NCI-H69 (cell line): ENCODE measurements at regions not wholly inside any gene's neighbourhood (a gene's known extent, or its start where the extent isn't known, plus 50 kb on each side); places are given as distances from the start of the nearest gene placed in this dataset.

ENCODE experiments used
- DNase-seq: peaks from one replicate; lab custom pipeline; 2025; lab: John Stamatoyannopoulos, UW

DNA sequence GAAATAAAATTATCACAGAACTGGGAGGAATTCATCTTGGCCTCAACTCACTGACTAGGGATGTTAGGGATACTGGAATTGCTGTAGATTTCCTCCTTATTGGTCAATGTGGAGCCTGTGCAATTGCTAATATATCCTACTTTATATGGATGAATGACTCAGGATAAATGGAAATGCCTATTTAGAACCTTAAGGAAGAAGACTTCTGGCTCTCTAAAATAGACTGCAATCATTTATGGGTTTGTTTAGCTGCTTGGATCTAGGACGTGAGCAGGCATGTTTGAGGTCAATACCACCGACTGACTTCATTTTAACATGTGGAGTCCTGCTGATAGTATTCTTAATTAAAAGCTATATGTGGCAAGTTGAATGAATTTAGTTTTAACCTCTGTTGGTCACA lies 1040.1 kb upstream of the LRRN3 start:
- DNase-seq, result peak; percentile 75

DNA sequence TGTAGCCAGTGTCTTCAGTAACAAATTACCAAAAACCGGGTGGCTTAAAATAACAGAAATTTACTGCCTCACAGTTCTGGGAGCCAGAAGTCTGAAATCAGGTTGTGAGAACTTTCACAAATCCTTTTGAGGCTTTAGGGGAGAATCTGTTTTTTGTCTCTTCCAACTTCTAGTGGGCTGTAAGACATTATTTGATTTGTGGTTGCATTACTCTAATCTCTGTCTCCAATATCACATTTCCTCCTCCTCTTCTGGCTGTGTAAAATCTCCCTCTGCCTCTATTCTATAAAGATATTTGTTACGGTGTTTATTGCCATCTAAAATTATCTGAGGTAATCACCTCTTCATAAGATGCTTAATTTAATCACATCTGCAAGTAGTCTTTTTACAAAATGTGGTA lies 1039.6 kb upstream of the LRRN3 start:
- DNase-seq, result no peak

DNA sequence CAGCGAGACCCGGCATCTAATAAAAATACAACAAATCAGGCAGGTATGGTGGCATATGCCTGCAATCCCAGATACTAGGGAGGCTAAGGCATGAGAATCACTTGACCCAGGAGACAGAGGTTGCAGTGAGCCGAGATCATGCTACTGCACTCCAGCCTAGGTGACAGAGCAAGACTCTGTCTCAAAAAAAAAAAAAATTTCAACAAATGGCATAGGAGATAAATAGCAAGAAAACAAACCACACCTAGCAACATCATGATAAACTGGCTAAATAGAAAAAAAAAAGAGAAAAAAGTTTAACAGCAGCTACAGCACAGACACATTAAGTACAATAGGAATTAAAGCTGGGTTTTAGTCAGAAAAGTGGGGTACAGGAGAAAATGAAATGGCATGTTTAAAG lies 1034.6 kb upstream of the LRRN3 start:
- DNase-seq, result no peak

DNA sequence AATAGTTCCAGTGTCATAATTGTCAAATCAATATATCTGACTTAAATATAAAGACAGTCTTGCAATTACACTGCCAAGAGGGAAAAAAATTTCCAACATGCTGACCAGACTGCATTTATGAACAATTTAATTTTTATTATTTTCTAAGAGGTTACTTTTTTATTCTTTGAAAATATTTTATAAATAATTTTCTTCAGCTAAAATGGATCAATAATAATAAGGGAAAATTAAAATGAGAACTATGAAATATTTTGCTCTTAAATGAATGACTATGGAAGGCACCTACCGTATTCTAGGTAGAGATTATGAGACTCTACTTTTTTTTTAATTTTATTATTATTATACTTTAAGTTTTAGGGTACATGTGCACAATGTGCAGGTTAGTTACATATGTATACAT lies 1032.5 kb upstream of the LRRN3 start:
- no peak for DNase-seq

DNA sequence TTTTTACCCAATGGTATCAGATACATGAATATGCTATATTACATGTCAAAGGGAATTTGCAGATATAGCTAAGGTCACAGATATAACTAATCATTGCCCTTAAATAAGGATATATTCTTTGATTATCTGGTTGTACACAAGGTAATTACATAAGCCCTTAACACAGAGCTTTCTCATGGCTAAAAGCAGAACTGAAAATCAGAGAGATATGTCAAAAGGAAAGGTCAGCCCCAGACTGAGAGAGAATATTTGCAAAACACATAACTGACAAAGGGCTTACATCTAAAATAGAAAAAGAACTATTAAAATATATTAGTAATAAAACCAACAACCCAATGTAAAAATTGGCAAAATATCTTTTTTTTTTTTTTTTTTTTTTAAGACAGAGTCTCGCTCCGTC lies 1029.5 kb upstream of the LRRN3 start:
- no peak for DNase-seq

DNA sequence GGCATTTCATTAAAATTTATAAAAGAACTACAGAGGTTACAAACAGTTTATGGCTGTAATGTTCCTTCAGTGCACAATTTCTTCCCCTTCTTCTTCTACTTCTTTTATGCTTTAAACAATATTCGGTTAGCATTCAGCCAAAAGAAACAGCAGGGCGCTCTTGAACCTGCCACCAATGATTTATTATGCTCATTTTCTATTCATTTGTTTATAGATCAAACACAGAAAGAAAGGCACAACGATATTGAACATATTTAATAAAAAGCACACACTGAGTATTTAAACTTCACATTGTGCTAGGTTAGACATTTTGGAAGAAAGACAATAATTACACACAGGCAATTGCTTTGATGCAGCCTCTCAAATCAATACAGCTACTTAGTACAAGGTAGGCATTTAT lies 1025.8 kb upstream of the LRRN3 start:
- DNase-seq, result peak; percentile 99

DNA sequence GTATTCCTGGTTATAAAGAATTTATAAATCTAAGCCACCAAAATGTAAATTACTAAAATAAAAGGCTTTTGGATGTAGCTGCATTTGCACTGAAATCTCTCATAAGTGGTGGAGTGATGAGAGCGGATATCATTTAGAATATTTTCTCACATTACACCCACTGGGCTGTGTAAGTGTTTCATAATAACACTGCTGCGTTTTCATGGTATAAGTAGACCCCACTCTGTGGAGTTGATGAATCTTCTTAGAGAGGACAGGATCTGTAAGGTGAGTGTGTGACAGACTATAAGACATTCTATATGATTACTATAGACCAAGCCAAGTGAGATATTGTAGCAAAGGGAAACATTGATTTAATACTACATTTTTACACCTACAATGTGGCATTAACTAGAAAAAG lies 1024.1 kb upstream of the LRRN3 start:
- DNase-seq, result peak; percentile 53

DNA sequence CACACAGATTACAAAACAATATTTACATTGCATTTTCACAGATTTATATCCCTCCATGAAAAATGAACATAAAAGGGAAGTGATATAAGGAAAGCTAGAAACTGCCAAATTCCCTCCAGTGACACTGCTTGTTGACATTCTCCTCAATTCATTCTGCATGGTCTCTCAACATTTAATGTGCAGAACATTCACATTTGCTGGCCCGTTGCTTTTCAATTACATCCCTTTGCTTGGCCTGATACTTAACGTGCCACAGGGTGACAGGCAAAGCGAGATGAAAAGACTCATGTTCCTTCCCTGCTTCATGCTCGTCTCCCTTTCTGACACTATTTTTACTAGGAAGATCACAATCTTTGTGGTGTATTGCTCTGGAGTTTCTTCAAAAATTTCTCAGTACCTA lies 1019.7 kb upstream of the LRRN3 start:
- peak; percentile 33 for DNase-seq

DNA sequence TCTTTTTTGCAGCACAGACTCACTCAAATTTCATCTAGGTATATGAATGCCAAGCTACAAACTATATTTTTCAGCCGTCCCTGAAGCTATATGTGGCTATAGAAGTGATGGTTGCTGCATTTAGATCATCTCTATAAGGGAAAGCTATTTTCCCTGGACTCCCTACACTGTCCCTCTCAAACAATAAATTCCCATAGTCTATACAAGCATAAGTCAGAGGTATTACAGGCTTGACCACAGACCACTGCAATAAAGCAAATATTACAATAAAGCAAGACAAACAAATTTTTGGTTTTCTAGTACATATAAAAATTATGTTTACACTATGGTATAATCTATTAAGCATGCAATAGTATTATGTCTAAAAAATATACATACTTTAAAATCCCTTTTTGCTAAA lies 1015.5 kb upstream of the LRRN3 start:
- no peak for DNase-seq

DNA sequence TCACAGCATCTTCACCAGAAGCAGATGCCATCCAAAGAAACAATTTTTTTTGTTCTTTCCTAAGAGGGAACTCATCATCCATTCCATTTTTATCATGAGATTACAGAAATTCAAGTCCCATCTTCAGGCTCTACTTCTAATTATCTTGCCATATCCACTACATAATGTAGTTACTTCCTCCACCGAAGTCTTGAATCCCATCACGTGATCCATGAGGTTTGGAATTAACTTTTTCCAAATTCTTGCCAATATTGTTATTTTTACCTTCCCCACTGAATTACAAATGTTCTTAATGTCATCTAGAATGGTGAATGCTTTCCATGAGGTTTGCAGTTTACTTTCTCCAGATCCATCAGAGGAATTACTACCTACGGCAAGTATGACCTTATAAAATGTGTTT lies 1014.7 kb upstream of the LRRN3 start:
- DNase-seq, result no peak

DNA sequence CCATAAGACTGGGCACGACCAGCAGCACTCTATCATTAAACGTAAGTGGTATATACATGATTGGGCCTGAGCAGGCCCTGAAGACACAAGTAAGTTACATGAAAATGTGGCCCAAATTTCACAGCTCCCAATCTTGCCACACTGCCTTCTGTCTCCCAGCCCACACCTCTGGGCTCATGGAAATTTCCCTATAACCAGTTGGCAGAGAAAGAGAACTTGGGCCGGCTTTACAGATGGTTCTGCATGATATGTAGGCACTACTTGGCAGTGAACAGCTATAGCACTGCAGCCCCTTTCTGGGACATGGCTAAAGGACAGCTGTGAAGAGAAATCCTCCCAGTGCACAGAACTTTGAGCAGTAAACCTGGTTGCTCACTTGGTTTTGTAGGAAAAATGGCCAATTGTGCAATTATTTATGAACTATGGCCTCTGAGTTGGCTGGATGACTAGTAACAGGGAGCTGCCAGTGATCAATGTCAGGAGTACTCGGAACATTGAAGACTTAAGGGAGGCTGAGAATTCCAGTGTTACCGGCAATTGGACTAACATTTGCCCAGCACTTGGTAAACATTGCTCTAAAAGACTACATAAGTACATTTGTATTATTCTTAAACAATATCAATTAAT lies 1006.6 kb upstream of the LRRN3 start:
- no peak for DNase-seq

DNA sequence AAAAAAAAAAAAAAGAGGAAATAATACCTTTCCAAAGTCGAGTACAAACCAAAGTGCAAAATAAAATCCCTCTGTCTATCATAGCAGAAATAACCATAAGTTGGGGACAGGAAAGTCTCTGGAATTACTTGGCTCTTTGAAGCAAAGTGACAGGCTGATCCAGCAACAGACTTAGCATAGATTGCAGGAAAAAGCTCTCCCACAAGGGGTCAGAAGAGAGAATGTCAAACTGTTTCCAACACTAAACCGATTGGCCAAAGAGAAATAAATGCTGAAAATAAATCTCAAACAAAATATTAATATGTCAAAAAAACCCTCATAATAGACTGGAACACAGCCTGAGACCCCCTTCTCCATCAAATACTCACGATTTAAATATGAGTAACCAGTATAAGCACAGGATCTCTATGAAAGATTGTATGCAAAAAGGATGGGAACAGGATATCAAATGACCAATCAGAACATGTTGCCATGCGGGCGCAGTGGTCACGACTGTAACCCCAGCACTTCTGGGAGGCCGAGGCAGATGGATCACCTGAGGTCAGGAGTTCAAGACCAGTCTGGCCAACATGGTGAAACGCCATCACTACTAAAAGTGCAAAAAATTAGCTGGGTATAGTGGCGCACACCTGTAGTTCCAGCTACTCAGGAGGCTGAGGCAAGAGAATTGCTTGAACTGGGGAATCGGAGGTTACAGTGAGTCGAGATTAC lies 1000.7 kb upstream of the LRRN3 start:
- DNase-seq, result peak; percentile 59

DNA sequence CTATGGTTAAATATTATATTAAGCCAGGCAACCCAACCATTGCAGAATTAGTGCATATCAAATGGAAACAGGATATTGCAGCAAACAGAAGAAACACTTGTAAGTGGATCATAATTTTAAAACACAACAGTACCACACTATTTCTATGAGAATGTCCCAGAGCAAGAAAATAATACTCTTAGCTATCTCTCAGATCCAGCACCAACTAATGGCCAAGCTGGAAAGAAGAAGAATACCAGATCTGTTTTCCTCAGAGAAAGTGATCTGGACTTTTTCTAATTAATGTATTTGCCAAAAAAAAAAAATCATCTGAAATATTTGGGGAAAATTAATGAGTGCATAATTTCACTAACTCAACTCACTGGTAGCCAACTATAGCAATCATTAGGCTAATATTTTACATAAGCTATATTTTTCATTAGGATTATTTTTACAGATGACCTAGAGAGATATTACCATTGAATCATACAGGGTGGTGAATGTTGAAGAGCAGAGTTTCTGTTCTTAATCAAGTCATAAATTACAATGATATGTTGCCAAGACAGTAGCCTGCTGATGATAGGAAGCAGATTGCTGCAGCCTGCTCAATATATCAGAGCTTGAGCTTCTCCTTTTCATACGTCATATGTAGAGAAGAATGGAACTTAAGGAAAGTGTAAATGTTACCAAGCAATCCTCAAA lies 995.4 kb upstream of the LRRN3 start:
- no peak for DNase-seq

DNA sequence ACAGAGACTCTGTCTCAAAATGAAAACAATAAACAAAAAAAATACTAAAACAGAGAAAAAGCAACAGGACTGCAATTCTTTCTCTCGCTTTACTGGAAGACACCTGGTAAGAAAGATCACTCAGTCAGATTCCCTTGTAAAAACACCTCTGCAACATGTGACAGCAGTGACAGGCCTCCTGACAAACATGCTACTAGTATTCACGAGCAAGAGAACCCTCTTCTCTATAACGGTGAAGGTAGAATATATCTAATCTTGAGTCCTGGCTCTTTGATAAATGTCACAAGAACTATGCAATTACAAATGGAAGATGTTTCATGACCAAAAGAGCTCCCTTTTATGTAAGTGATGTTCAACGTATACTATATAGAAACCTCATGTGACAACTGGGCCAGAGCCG lies 986.7 kb upstream of the LRRN3 start:
- no peak for DNase-seq

DNA sequence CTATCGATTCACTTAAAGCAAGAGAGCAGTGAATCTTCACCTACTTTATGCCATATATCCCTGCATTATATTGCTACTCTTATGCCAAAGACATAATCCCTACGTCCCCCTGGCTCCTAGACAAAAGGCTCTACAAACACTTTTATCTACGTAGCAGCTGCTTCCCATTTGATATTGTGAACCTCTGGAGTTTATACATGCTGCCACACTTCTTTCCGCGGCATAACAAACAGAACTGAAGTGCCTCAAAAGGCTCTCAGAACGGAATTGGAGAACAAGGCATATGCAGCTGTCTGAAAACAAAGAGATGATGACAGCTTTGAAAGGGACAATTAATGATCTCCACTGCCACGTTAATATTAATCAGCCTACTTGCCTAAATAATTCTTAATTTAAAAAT lies 985.6 kb upstream of the LRRN3 start:
- DNase-seq, result peak; percentile 61

DNA sequence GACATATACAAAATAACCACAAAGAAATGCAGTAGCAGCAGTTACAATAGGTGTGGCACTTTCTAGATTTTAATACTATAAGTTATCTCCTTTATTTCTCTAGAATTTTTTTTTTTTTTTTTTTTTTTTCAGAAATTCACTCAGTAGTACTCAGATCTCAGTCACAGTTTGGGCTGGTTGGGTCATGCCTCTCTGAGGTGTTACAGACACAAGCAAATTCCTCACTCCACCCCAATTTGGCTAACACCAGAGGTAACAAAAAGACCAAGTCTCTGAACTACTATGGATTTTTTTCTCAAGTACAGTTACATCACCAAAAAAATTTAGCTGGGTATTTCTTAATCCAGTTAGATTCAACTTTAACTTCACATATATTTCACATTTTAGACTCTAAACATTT lies 985.1 kb upstream of the LRRN3 start:
- DNase-seq, result no peak

DNA sequence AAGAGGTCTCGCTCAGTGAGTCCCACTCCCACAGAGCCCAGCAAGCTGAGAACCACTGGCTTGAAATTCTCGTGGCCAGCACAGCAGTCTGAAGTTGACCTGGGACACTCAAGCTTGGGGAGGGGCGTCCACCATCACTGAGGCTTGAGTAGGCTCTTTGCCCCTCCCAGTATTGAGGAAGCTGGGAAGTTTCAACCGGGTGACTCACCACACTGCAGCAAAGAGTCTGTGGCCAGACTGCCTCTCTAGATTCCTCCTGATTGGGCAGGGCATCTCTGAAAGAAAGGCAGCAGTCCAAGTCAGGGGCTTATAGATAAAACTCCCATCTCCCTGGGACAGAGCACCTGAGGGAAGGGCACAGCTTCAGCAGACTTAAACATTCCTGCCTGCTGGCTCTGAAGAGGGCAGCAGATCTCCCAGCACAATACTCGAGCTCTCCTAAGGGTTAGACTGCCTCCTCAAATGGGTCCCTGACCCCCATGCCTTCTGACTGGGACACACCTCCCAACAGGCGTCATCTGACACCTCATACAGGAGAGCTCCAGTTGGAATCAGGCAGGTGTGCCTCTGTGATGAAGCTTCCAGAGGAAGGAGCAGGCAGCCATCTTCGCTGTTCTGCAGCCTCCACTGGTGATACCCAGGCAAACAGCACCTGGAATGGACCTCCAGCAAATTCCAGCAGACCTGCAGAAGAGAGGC lies 970.9 kb upstream of the LRRN3 start:
- DNase-seq, result peak; percentile 31

DNA sequence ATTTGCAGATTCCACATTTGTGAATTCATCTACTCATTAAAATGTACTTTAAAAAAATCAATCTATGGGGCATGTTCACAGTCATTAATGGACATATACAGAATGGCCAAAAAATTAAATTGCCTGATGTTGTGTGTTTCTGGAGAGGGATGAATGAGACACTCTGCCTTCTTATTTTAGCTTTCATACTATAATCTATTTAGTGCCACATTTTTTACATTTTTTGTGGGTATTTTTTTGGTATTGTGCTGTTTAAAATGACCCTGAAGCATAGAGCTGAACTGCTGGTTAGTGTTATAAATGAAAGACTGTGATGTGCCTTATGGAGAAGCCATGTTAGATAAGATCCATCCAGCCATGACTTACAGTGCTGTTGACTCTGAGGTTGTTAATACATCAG lies 961.8 kb upstream of the LRRN3 start:
- no peak for DNase-seq

DNA sequence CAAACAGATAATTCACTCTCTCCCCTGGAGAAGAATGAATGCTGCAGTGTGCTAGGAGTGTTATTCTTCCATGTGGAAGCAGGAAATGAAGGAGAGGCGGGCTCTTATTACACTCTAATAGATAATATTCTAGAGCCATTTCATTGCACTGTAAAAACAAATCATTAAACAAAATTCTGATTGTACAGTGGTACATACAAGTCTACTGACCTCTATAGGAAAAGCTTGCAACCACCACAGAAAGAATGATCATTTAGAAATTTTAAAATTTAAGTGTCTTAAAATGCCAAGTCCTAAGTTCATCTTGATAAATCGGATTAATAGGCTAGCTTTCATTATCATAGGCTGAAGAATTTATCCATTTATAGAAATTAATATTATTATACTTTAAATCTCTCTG lies 960.3 kb upstream of the LRRN3 start:
- peak; percentile 37 for DNase-seq

DNA sequence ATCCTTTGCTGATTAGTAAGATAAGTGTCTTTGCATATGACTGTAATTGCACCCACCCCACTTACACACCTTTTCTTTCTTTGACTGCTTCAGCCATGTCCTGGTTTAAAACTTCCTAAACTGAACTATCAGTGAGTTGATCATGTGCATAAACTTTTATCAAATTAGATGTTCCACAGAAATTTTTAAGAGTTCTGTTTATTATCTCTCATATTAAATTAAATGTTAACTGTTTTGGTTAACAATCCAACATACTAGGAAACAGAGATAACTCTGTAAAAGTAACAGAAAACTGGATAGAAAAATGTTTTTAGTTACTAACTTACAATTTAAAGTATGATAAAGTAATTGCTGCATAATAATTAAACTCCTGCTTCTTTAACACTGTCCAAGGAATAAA lies 959.6 kb upstream of the LRRN3 start:
- DNase-seq, result no peak

DNA sequence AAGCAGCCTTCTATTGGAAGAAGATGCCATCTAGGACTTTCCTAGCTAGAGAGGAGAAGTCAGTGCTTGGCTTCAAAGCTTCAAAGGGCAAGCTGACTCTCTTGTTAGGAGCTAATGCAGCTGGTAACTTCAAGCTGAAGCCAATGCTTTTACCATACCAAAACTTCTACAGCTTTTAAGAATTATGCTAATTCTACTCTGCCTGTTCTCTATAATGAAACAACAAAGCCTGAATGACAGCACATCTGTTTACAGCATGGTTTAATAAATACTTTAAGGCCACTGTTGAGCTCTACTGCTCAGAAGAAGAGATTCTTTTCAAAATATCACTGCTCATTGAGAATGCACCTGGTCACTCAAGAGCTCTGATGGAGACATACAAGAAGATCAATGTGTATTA lies 951.9 kb upstream of the LRRN3 start:
- no peak for DNase-seq

DNA sequence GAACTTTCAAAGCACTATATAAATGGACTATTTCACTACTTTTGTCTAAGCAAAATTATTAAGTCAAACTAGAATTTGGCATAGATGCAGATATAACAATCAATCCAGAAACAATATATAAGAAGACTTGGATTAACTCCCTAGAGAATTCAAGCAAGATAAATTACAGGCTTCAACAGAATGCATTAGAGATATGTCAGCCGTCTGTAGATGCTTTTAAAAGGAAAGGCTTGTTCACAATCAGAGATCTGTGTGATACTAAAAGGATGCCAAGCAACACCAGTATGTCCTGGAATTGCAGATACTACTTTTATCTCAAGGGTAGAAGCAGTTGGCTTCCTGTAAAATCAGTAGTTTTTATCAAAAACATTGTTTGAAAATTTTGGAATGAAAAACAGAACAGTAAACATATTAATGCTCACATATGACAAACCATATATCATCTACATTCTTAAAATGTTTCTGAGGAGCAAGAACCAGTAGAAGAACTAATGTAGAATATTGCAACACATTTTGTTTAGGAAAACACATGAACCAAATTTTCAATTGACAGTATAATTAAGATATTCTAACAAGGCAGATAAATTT lies 947.9 kb upstream of the LRRN3 start:
- DNase-seq, result peak; percentile 10

DNA sequence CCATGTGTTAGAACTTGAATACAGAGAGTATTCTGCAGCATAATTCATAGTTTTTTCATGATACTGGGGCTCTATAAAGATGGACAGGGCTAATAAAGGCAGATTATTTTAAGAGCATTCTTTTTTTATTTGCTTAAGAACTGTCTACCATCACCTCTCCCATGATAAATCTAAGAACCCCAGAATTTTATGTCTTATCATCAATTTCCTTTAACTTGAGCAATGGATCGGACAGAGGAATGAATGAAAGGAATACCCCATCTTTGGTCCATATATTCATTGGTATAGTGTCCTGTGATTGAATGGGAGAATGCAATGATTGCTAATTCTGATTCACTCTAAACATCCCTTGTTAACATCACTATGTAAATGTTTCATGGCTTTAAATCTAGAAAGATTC lies 946.3 kb upstream of the LRRN3 start:
- no peak for DNase-seq
